GM12878 (cell line): ENCODE measurements at regions not wholly inside any gene's neighbourhood (a gene's known extent, or its start where the extent isn't known, plus 50 kb on each side); places are given as distances from the start of the nearest gene placed in this dataset.

Experiments used
- ATAC-seq: fragments of 200-7000 bp; cut with Tn5 transposase; 3 replicates; pipeline ENCODE4 v1.9.1; 2020; ENCODE audit warnings: mild to moderate bottlenecking, moderate library complexity
- BruUV-seq: library from RNA; stranded (reverse); fragments of 400-500 nt; replicated peaks from 2 replicates; lab custom pipeline; 2021; lab: Mats Ljungman, UMichigan
- CTCF ChIA-PET: fragments of 300-600 bp; sonication (Branson Sonifier 250); formaldehyde crosslinking; extraction: SDS; loops from one replicate; lab custom pipeline; 2021; ENCODE audit warnings: inconsistent platforms; lab: Yijun Ruan, JAX
- POLR2A ChIA-PET: fragments of 350-600 bp; formaldehyde crosslinking; extraction: SDS; loops from one replicate; lab custom pipeline; 2021; ENCODE audit warnings: inconsistent platforms; lab: Charles Lee
- RAD21 ChIA-PET: fragments of 300-600 bp; sonication (Branson Sonifier 250); formaldehyde crosslinking; loops from one replicate; lab custom pipeline; 2023; ENCODE audit warnings: antibody characterized with exemption; ENCODE audit not compliant: unreplicated experiment; lab: Charles Lee
- SMC1A ChIA-PET: fragments of 300-600 bp; sonication (Branson Sonifier 250); formaldehyde crosslinking; loops from one replicate; lab custom pipeline; 2023; ENCODE audit not compliant: unreplicated experiment, uncharacterized antibody; lab: Charles Lee
- DNase-seq: peaks from one replicate; pipeline ENCODE4 v3.0.0-alpha.2; 2011; ENCODE audit warnings: low read depth, low spot score
- FAIRE-seq: peaks from 3 replicates; lab custom pipeline; 2011; peaks lifted over from hg19 to GRCh38; lab: Jason Lieb, UNC
- H2AFZ ChIP-seq: 2 replicates; pipeline ENCODE4 v1.6.0; 2011; ENCODE audit warnings: low read depth, low read length, control low read depth; ENCODE audit not compliant: control insufficient read depth
- H3K27ac ChIP-seq: 2 replicates; pipeline ENCODE4 v1.5.1; 2011; ENCODE audit warnings: control low read depth; ENCODE audit not compliant: control insufficient read depth, insufficient read depth
- H3K27me3 ChIP-seq, 2 experiments: replicated peaks in 1 of 2; 2 replicates each; pipeline versions ENCODE4 v1.6.0 to v1.6.1; 2011; ENCODE audit warnings: low read length in 1 of 2; ENCODE audit not compliant: control insufficient read depth in 2 of 2, insufficient read depth in 2 of 2
- H3K36me3 ChIP-seq, 2 experiments: 2 replicates each; pipeline ENCODE4 v1.5.1; 2011; ENCODE audit warnings: low read length in 1 of 2; ENCODE audit not compliant: control insufficient read depth in 2 of 2, insufficient read depth in 2 of 2
- H3K4me1 ChIP-seq: 2 replicates; pipeline ENCODE4 v1.6.1; 2011; ENCODE audit warnings: mild to moderate bottlenecking, low read length, moderate library complexity, mixed read lengths; ENCODE audit not compliant: control insufficient read depth, insufficient read depth
- H3K4me2 ChIP-seq: 2 replicates; pipeline ENCODE4 v1.6.0; 2011; ENCODE audit warnings: control low read depth; ENCODE audit not compliant: control insufficient read depth, insufficient read depth
- H3K4me3 ChIP-seq: fragments of 200-600 bp; sonication (generic); 2 replicates; pipeline ENCODE4 v1.5.1; 2016
- H3K79me2 ChIP-seq: 2 replicates; pipeline ENCODE4 v1.6.0; 2011; ENCODE audit warnings: low read length; ENCODE audit not compliant: control insufficient read depth, insufficient read depth
- H3K9ac ChIP-seq: 2 replicates; pipeline ENCODE4 v1.8.0; 2011; ENCODE audit warnings: low read length, control low read depth, mixed read lengths; ENCODE audit not compliant: control insufficient read depth, insufficient read depth
- H3K9me3 ChIP-seq: replicated peaks from 3 replicates; pipeline ENCODE4 v1.5.1; 2011; ENCODE audit warnings: mild to moderate bottlenecking, low read length; ENCODE audit not compliant: control insufficient read depth, insufficient read depth
- H4K20me1 ChIP-seq: 2 replicates; pipeline ENCODE4 v1.6.0; 2011; ENCODE audit not compliant: control insufficient read depth, insufficient read depth
- BHLHE40 ChIP-seq, 2 experiments: fragments of 450-650 bp in 1 of 2; IDR thresholded peaks; 2 replicates each; pipeline ENCODE4 v1.6.1; 2011 to 2017; ENCODE audit warnings: low read depth in 2 of 2, borderline replicate concordance in 1 of 2, improper control_type of control experiment in 1 of 2, low read length in 1 of 2, mild to moderate bottlenecking in 1 of 2
- CHD1 ChIP-seq: IDR thresholded peaks from 2 replicates; pipeline ENCODE4 v1.6.1; 2012; ENCODE audit warnings: low read depth, low read length, improper control_type of control experiment
- ESRRA ChIP-seq: IDR thresholded peaks from 2 replicates; pipeline ENCODE4 v1.6.1; 2012; ENCODE audit warnings: mild to moderate bottlenecking, low read length, improper control_type of control experiment
- HDGF ChIP-seq: fragments of 450-650 bp; IDR thresholded peaks from 2 replicates; pipeline ENCODE4 v1.6.1; 2016; ENCODE audit warnings: antibody characterized with exemption
- PAX5 ChIP-seq: IDR thresholded peaks from 2 replicates; pipeline ENCODE4 v1.6.1; 2011; ENCODE audit warnings: low read depth, low read length, borderline replicate concordance
- RB1 ChIP-seq: fragments of 450-650 bp; formaldehyde crosslinking; IDR thresholded peaks from 2 replicates; pipeline ENCODE4 v1.6.1; 2017; ENCODE audit warnings: mild to moderate bottlenecking, borderline replicate concordance
- RBBP5 ChIP-seq: fragments of 200-600 bp; sonication (generic); conservative IDR thresholded peaks from 2 replicates; pipeline ENCODE4 v1.6.1; 2016
- TCF12 ChIP-seq: IDR thresholded peaks from 2 replicates; pipeline ENCODE4 v1.6.1; 2011; ENCODE audit warnings: low read depth, mild to moderate bottlenecking, low read length
- WGBS: methylation state at CpG from one replicate; pipeline ENCODE4 v1.1.6; 2016; ENCODE audit warnings: low lambda C conversion rate; ENCODE audit not compliant: insufficient replicate concordance, insufficient coverage; ENCODE audit errors: missing lambda C conversion rate; 5-methylcytosine and 5-hydroxymethylcytosine counted together
- in situ Hi-C: fragments of 300-500 bp; cut with MboI; formaldehyde crosslinking; loops from 9 replicates; pipeline ENCODE4 v1.14.3; 2018; ENCODE audit warnings: mixed read lengths
- intact Hi-C: fragments of 100-400 bp; cut with micrococcal nuclease; formaldehyde crosslinking; loops from one replicate; pipeline ENCODE4 v1.14.2; 2022; ENCODE audit not compliant: unreplicated experiment
- TF ChIP-seq, protein P1 (sequence below): IDR thresholded peaks from 2 replicates; pipeline ENCODE4 v1.6.1; 2012; ENCODE audit warnings: improper control_type of control experiment, low read depth, low read length; ENCODE audit not compliant: insufficient replicate concordance
- TF ChIP-seq, protein P2 (sequence below): fragments of 450-650 bp; IDR thresholded peaks from 2 replicates; pipeline ENCODE4 v1.6.1; 2017; ENCODE audit warnings: mild to moderate bottlenecking, low read depth, inconsistent platforms; ENCODE audit not compliant: poor library complexity, severe bottlenecking
- TF ChIP-seq, protein P3 (sequence below): IDR thresholded peaks from 2 replicates; pipeline ENCODE4 v1.6.1; 2011; ENCODE audit warnings: low read depth, mild to moderate bottlenecking, low read length, moderate library complexity, borderline replicate concordance; ENCODE audit errors: extremely low read depth
- TF ChIP-seq, protein P4 (sequence below): fragments of 450-650 bp; IDR thresholded peaks from 2 replicates; pipeline ENCODE4 v1.6.1; 2017; ENCODE audit warnings: antibody characterized with exemption, mild to moderate bottlenecking, moderate library complexity

DNA sequence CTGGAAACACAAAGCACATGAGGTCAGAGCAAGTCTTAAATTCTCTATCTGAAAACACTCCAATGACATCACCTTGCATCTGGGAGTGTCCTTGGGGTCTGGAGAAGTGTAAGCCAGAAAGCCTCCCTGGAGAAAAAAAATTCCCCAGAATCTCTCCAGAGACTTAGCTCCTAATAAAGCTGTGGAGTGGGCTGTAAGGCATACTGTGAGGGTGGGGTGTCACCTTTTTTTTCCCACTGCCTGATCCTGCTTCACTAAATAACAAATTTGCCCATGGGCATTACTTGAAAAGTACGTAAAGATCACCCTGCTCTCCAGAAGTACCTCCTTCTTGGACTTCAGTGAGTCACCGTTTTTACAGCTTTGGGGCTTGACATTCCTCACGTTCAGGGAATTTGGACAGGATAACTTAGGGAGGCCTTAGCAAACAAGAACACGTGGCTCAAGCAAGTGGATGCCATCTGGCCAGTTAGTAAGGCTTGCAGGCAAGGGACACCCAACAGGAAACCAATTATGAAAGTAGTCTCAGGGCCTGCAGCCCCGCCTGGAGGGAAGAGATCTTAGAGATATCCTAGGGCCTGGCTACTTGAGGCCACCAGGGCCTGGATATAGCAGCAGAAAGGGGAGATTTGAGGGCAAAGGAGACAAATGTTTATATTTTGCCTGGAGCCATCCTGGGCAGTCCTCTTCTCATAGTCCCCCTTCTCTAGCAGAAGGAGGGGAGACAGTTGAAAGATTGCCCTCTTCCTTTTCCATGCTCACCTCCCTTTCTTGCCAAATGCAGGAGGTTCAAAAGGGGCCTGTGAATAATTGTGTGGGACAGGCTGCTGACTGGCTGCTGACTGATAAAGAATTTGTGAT lies 60.1 kb upstream of the PLAC1 start:
- no peak for FAIRE-seq
- 0 out of 2 replicates have a peak, but pooled peaks cover 5% of the 10 kb centered on the region for H3K4me1 ChIP-seq
- no peaks in the 10 kb centered on the region for H3K79me2 ChIP-seq
- no peaks in the 10 kb centered on the region for H4K20me1 ChIP-seq
- DNase-seq, result no peak
- no peaks in the 10 kb centered on the region for H3K36me3 ChIP-seq
- BruUV-seq, result no TSS peak
- H3K27me3 ChIP-seq, result no peaks in the 10 kb centered on the region
- ChIA-PET CTCF (no interaction called here), POLR2A (no interaction called here), RAD21 (no interaction called here), SMC1A (no interaction called here)
- intact Hi-C loops (no loop called here), in situ Hi-C loops (no loop called here)
- no peak overlapping the region for H3K4me3 ChIP-seq
- H3K9ac ChIP-seq, result no peak overlapping the region
- WGBS, result 21% methylated on average over 5 of the region's 5 CpGs
- H3K4me2 ChIP-seq, result no peak overlapping the region
- 0 out of 2 replicates have a peak overlapping the region, but pooled peaks have one; percentile 7 for H3K27ac ChIP-seq
- peak; percentile 61 for ATAC-seq
- no peak overlapping the region for H2AFZ ChIP-seq
- no peaks in the 10 kb centered on the region for H3K9me3 ChIP-seq
- TF ChIP-seq BHLHE40 (IDR thresholded peaks at IDR 0.05; ENCODE audit: borderline replicate concordance in 1 of 2, low read depth in 2 of 2, low read length in 1 of 2) (no peak), CHD1 (no peak), RB1 (no peak), TCF12 (no peak), ESRRA (no peak), HDGF (no peak), PAX5 (no peak), RBBP5 (no peak)
- TF ChIP-seq, protein P1, sequence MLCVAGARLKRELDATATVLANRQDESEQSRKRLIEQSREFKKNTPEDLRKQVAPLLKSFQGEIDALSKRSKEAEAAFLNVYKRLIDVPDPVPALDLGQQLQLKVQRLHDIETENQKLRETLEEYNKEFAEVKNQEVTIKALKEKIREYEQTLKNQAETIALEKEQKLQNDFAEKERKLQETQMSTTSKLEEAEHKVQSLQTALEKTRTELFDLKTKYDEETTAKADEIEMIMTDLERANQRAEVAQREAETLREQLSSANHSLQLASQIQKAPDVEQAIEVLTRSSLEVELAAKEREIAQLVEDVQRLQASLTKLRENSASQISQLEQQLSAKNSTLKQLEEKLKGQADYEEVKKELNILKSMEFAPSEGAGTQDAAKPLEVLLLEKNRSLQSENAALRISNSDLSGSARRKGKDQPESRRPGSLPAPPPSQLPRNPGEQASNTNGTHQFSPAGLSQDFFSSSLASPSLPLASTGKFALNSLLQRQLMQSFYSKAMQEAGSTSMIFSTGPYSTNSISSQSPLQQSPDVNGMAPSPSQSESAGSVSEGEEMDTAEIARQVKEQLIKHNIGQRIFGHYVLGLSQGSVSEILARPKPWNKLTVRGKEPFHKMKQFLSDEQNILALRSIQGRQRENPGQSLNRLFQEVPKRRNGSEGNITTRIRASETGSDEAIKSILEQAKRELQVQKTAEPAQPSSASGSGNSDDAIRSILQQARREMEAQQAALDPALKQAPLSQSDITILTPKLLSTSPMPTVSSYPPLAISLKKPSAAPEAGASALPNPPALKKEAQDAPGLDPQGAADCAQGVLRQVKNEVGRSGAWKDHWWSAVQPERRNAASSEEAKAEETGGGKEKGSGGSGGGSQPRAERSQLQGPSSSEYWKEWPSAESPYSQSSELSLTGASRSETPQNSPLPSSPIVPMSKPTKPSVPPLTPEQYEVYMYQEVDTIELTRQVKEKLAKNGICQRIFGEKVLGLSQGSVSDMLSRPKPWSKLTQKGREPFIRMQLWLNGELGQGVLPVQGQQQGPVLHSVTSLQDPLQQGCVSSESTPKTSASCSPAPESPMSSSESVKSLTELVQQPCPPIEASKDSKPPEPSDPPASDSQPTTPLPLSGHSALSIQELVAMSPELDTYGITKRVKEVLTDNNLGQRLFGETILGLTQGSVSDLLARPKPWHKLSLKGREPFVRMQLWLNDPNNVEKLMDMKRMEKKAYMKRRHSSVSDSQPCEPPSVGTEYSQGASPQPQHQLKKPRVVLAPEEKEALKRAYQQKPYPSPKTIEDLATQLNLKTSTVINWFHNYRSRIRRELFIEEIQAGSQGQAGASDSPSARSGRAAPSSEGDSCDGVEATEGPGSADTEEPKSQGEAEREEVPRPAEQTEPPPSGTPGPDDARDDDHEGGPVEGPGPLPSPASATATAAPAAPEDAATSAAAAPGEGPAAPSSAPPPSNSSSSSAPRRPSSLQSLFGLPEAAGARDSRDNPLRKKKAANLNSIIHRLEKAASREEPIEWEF, result no peak
- TF ChIP-seq, protein P2, sequence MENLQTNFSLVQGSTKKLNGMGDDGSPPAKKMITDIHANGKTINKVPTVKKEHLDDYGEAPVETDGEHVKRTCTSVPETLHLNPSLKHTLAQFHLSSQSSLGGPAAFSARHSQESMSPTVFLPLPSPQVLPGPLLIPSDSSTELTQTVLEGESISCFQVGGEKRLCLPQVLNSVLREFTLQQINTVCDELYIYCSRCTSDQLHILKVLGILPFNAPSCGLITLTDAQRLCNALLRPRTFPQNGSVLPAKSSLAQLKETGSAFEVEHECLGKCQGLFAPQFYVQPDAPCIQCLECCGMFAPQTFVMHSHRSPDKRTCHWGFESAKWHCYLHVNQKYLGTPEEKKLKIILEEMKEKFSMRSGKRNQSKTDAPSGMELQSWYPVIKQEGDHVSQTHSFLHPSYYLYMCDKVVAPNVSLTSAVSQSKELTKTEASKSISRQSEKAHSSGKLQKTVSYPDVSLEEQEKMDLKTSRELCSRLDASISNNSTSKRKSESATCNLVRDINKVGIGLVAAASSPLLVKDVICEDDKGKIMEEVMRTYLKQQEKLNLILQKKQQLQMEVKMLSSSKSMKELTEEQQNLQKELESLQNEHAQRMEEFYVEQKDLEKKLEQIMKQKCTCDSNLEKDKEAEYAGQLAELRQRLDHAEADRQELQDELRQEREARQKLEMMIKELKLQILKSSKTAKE, result no peak
- TF ChIP-seq, protein P3, sequence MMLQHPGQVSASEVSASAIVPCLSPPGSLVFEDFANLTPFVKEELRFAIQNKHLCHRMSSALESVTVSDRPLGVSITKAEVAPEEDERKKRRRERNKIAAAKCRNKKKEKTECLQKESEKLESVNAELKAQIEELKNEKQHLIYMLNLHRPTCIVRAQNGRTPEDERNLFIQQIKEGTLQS, result no peak
- TF ChIP-seq, protein P4, sequence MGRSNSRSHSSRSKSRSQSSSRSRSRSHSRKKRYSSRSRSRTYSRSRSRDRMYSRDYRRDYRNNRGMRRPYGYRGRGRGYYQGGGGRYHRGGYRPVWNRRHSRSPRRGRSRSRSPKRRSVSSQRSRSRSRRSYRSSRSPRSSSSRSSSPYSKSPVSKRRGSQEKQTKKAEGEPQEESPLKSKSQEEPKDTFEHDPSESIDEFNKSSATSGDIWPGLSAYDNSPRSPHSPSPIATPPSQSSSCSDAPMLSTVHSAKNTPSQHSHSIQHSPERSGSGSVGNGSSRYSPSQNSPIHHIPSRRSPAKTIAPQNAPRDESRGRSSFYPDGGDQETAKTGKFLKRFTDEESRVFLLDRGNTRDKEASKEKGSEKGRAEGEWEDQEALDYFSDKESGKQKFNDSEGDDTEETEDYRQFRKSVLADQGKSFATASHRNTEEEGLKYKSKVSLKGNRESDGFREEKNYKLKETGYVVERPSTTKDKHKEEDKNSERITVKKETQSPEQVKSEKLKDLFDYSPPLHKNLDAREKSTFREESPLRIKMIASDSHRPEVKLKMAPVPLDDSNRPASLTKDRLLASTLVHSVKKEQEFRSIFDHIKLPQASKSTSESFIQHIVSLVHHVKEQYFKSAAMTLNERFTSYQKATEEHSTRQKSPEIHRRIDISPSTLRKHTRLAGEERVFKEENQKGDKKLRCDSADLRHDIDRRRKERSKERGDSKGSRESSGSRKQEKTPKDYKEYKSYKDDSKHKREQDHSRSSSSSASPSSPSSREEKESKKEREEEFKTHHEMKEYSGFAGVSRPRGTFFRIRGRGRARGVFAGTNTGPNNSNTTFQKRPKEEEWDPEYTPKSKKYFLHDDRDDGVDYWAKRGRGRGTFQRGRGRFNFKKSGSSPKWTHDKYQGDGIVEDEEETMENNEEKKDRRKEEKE, result no peak
